Activated CD4-positive, alpha-beta T cell treated with anti-CD3 and anti-CD28 coated beads, Interleukin-2, amount 50 U/mL, for 24 hours (primary cell): ENCODE measurements at regions not wholly inside any gene's neighbourhood (a gene's known extent, or its start where the extent isn't known, plus 50 kb on each side); places are given as distances from the start of the nearest gene placed in this dataset.
"Not testable (repeated sequence)": the region's sequence is repeated elsewhere in the genome, so short reads cannot be mapped to it uniquely, and the experiment has no call there.

Experiments used
- DNase-seq, 2 donors: peaks; one replicate each; pipeline ENCODE4 v3.0.0-alpha.2; 2020; ENCODE audit warnings: low read depth in 1 of 2, low spot score in 1 of 2

DNA sequence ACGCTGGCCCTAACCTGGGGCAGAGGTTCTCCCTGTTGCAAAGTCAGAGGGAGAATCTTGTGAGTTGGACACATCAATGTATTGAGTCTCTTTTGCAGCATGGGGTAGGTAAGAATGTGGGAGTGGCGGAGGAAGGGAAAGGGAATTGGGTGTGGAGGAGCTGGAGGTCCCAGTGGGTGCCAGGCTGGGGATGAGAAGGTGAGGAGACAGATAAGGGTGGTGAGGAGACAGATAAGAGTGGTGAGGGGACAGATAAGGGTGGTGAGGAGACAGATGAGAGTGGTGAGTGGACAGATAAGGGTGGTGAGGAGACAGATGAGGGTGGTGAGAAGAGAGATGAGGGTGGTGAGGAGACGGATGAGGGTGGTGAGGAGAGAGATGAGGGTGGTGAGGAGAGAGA is 72.9 kb upstream of the SFSWAP start:
- no peak for DNase-seq

DNA sequence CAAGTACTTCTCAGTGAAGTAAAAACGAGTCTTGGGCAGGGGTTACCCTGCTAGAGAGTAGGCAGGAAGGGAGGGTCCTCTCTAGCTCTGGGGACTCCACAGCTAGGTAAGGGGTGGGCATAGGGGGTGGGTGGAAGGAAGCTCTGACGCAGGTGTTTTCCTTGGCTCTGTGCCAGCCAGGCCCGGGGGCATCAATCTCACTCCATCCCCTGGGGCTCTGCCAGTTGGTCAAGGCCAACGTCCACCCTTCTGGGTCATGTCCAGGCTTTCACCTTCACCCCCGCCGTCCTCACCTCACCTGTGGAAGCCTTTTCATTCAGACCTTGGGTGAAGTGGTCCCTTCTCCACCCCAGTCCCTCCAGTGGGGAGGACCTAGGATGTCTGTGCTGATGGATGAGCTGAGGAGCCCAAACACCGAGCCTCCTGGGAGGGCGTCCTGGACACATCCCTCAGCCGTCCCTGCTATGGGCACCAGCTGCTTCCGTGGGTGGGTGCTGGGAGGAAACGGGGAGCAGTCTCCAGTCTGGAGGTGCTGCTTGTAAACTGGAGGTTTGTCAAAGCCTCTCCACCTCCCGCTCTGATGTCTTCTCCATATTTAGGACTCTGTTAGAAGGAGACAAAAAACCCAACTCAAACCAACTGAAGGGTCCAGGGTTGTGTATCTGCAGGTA is 71.5 kb upstream of the SFSWAP start:
- DNase-seq = no peak

GRCh38 chr12:131640525-131640924 is 70.4 kb upstream of the SFSWAP start:
- DNase-seq = no peak

DNA sequence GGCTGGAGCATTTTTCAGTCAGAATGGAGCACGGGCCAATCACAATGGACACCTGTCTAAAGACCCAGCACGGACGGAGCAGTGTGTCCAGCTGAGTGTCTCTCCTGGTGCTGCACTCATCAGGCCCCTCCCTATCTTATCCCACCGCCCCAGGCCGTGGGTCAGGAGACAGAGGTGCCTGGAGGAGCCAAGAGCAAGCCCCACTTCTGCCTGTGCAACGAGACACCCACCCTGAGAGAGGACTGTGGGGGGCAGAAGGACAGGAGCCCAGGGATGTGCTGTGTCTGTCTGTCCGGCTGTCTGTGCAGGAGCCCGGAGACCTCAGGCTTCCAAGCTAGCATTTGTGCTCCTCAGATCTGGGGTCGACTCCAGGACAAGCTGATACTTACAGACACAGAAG is 69.6 kb upstream of the SFSWAP start:
- DNase-seq = no peak

DNA sequence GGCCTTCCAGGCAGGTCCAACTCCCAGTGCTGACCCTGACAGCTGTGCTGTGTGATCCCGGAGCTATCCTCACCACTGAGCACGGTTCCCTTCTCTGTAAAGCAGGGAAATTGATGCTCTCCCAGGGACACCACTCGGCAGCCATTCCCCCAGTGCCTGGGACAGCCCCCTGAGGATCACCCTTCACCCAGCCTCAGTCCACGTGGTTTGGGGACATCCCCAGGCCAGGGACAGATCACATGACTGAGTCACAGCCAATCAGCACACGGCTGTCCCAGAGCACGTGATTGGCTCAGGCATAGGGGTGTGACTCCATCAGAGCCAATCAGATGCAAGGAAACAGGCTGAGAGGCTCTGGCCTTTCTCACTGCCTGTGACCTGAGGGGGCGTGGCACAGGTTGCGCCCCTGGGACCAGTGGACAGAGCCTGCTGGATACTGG is 68.8 kb upstream of the SFSWAP start:
- no peak for DNase-seq

- DNase-seq = no peak
These were observed 68.1 kb upstream of the SFSWAP start for GRCh38 chr12:131642771-131643170.

GRCh38 chr12:131643631-131644452 is 67.0 kb upstream of the SFSWAP start:
- no peak for DNase-seq

DNA sequence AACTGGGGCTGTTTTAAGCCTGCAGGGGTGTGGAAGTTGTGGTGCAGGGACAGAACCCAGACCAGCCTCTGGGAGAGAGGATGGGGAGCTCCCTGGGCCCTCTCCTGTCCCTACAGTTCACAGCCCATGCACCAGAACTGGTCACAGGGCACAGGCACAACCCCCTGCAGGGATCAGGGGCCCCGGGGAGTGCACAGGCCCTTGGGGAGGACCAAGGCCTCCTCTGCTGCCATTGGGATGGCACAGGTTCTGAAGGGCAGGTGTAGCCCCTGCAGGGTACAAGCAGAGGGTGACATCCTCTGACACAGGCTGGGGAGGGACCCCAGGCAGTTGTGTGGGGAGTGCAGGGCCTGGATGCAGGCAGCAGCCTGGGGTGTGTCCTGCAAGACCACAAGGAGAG is 66.4 kb upstream of the SFSWAP start:
- no peak for DNase-seq

DNA sequence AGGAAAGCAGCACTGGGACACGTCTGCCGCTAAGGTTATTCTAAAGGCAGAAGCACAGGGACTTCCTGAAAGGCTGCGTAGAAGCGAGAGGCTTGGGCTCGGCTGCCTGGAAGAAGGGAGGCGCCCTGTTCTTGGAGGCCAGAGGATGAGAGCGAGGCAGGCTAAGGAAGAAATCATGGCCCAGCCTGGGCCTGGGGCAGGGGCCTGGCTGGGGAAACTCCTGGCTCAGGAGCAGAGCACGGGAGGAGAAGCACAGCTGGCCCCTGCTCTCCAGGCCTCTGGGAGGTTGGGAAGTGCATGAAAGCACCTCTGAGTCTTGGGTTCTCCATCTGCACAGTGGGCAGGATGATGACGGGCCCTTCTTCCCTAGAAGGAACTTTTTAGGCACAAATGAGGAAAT is 66.0 kb upstream of the SFSWAP start:
- DNase-seq = not testable (repeated sequence)

DNA sequence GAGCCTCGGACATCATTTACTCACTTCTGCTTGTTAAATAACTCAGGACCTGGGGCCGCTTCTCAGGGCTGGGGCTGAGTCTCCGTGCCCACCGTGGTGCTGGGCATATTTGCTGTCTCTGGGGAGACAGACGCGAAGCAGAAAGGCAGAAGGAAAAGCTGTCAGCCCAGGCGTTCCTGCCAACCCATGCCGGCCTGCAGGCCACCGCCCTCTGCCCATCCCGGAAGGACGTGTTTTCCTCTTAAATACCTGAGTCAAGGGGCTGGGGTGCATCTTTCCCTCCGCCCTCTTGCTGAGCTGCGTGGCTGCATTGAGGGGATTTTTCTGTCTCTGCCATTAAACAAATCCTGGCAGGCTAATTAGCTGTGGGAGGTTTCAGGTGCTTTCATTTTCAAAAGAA is 65.3 kb upstream of the SFSWAP start:
- DNase-seq = not testable (repeated sequence)

- DNase-seq = not testable (repeated sequence)
These were observed 64.4 kb upstream of the SFSWAP start for GRCh38 chr12:131646444-131646843.

DNA sequence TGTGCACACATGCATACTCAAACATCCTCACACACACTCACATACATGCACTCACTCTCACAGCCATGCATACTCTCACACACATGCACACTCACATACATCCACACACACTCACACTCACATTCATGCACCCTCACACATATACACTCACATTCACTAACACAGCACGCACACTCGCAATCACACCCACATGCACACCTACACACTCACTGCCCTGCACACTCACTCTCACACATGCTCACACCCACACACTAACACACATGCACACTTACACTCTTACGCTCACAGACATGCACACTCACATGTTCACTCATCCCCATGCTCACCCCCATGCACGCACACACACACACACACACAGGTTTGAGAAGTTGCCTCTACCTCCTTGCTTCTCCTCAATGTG is 63.2 kb upstream of the SFSWAP start:
- DNase-seq = no peak

GRCh38 chr12:131655469-131656174 is 55.3 kb upstream of the SFSWAP start:
- DNase-seq = not testable (repeated sequence)

- DNase-seq = not testable (repeated sequence)
These were observed 54.1 kb upstream of the SFSWAP start for GRCh38 chr12:131656796-131657195.

DNA sequence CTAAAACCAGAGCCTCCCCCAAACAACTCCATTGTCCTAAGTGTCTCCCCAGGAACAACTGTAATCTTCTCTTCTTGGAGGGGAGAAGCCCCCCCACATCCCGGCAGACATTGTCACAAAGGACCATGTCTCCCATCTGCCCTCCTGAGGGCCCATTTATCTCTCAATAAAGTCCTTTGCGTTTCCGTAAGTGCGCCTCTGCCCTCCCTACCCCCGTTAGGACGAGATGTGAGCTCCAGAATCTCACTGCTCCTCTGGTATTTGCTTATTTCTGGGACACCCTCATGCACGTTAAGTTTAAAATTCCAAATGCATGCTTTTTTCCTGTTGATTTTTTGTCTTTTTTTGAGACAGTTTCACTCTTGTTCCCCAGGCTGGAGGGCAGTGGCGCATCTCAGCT is 52.3 kb upstream of the SFSWAP start:
- DNase-seq = not testable (repeated sequence)

- DNase-seq = not testable (repeated sequence)
These were observed 51.4 kb upstream of the SFSWAP start for GRCh38 chr12:131659484-131659883.

- DNase-seq = not testable (repeated sequence)
These were observed 50.9 kb upstream of the SFSWAP start for GRCh38 chr12:131659976-131660375.

GRCh38 chr12:131660401-131660800 is 50.5 kb upstream of the SFSWAP start:
- not testable (repeated sequence) for DNase-seq
